SK-N-SH (cell line): ENCODE measurements at regions not wholly inside any gene's neighbourhood (a gene's known extent, or its start where the extent isn't known, plus 50 kb on each side); places are given as distances from the start of the nearest gene placed in this dataset.

Experiments used
- CTCF ChIA-PET: fragments of 300-600, 350-600 bp; formaldehyde crosslinking; extraction: SDS; loops from one replicate; lab custom pipeline; 2021; lab: Yijun Ruan, JAX
- POLR2A ChIA-PET: fragments of 350-600 bp; sonication (Branson Sonifier 250); formaldehyde crosslinking; extraction: SDS; loops from one replicate; lab custom pipeline; 2020; ENCODE audit warnings: antibody characterized with exemption, inconsistent platforms; lab: Yijun Ruan, JAX
- DNase-seq: peaks from one replicate; pipeline ENCODE4 v3.0.0; 2012
- H2AFZ ChIP-seq: fragments of 200-600 bp; sonication (generic); 2 replicates; pipeline ENCODE4 v1.8.1; 2016; ENCODE audit warnings: antibody characterized with exemption, mild to moderate bottlenecking, low read depth
- H3F3A ChIP-seq: fragments of 200-600 bp; sonication (generic); replicated peaks from 2 replicates; pipeline ENCODE3; 2016; ENCODE audit warnings: antibody characterized with exemption, mild to moderate bottlenecking; ENCODE audit not compliant: insufficient read depth
- H3K27ac ChIP-seq, 2 experiments: fragments of 200-500 bp in 1 of 2; fragments of 200-600 bp in 1 of 2; sonication (Bioruptor generic) in 1 of 2; sonication (generic), shearing (Covaris generic) in 1 of 2; 2 replicates each; pipeline versions ENCODE4 v1.5.1 to v1.6.1; 2014 to 2016; ENCODE audit warnings: low read depth in 2 of 2, inconsistent platforms in 1 of 2, low read length in 1 of 2, mild to moderate bottlenecking in 1 of 2, mixed read lengths in 1 of 2
- H3K27me3 ChIP-seq: fragments of 200-600 bp; sonication (generic), shearing (Covaris generic); 2 replicates; pipeline ENCODE4 v1.6.1; 2016; ENCODE audit warnings: mixed run types; ENCODE audit not compliant: insufficient read depth
- H3K36me3 ChIP-seq, 2 experiments: fragments of 200-500 bp in 1 of 2; fragments of 200-600 bp in 1 of 2; sonication (Bioruptor generic) in 1 of 2; sonication (generic) in 1 of 2; replicated peaks in 1 of 2; 2 replicates each; pipeline versions ENCODE3 to v1.5.1; 2014 to 2016; ENCODE audit warnings: low read length in 1 of 2, mild to moderate bottlenecking in 1 of 2; ENCODE audit not compliant: insufficient read depth in 2 of 2, control insufficient read depth in 1 of 2
- H3K4me1 ChIP-seq, 2 experiments: fragments of 200-500 bp in 1 of 2; fragments of 200-600 bp in 1 of 2; sonication (Bioruptor generic) in 1 of 2; sonication (generic), shearing (Covaris generic) in 1 of 2; 2 replicates each; pipeline versions ENCODE4 v1.5.1 to v1.6.1; 2014 to 2016; ENCODE audit warnings: low read depth in 1 of 2, low read length in 1 of 2, mixed run types in 1 of 2; ENCODE audit not compliant: insufficient read depth in 2 of 2, control insufficient read depth in 1 of 2
- H3K4me2 ChIP-seq: fragments of 200-600 bp; sonication (generic), shearing (Covaris generic); 2 replicates; pipeline ENCODE4 v1.6.1; 2017; ENCODE audit warnings: mixed run types
- H3K4me3 ChIP-seq, 2 experiments: fragments of 200-500 bp in 1 of 2; fragments of 200-600 bp in 1 of 2; sonication (Bioruptor generic) in 1 of 2; sonication (generic), shearing (Covaris generic) in 1 of 2; 2 replicates each; pipeline versions ENCODE4 v1.5.1 to v1.8.1; 2014 to 2016; ENCODE audit warnings: low read depth in 2 of 2, inconsistent platforms in 1 of 2, low read length in 1 of 2, mild to moderate bottlenecking in 1 of 2, mixed read lengths in 1 of 2, moderate library complexity in 1 of 2
- H3K79me2 ChIP-seq: fragments of 200-600 bp; sonication (generic); 2 replicates; pipeline ENCODE4 v1.8.1; 2017; ENCODE audit warnings: mild to moderate bottlenecking; ENCODE audit not compliant: insufficient read depth
- H3K9ac ChIP-seq: fragments of 200-600 bp; sonication (generic); 2 replicates; pipeline ENCODE4 v1.6.1; 2017; ENCODE audit warnings: mixed run types
- H3K9me2 ChIP-seq: fragments of 200-600 bp; sonication (generic); 2 replicates; pipeline ENCODE4 v1.6.1; 2017; ENCODE audit warnings: mixed run types
- H3K9me3 ChIP-seq: fragments of 200-600 bp; sonication (generic); 2 replicates; pipeline ENCODE4 v1.6.1; 2017; ENCODE audit warnings: mixed run types, mild to moderate bottlenecking, moderate library complexity
- H4K20me1 ChIP-seq: fragments of 200-600 bp; sonication (generic); 2 replicates; pipeline ENCODE4 v1.6.1; 2017; ENCODE audit warnings: mild to moderate bottlenecking, mixed run types; ENCODE audit not compliant: insufficient read depth
- EP300 ChIP-seq, 2 experiments: IDR thresholded peaks; 2 replicates each; pipeline versions ENCODE4 v1.4.0 to v1.6.1; 2012; ENCODE audit warnings: borderline replicate concordance in 1 of 2, low read depth in 1 of 2, low read length in 1 of 2
- FOSL2 ChIP-seq: IDR thresholded peaks from 2 replicates; pipeline ENCODE4 v1.4.0; 2012; ENCODE audit warnings: low read depth, mild to moderate bottlenecking, moderate library complexity, borderline replicate concordance
- FOXJ3 ChIP-seq: sonication (generic); formaldehyde crosslinking; IDR thresholded peaks from 2 replicates; pipeline ENCODE4 v1.5.1; 2020; ENCODE audit warnings: mild to moderate bottlenecking, missing genetic modification reagents
- FOXM1 ChIP-seq: IDR thresholded peaks from 2 replicates; pipeline ENCODE4 v1.4.0; 2012; ENCODE audit warnings: low read depth, mild to moderate bottlenecking
- GABPA ChIP-seq: IDR thresholded peaks from 2 replicates; pipeline ENCODE4 v1.4.0; 2012; ENCODE audit warnings: low read depth, mild to moderate bottlenecking
- IRF3 ChIP-seq: fragments of 150-350 bp; IDR thresholded peaks from 2 replicates; pipeline ENCODE4 v1.6.1; 2016; ENCODE audit warnings: mild to moderate bottlenecking, low read depth, low read length
- NRF1 ChIP-seq: IDR thresholded peaks from 2 replicates; pipeline ENCODE4 v1.6.1; 2012; ENCODE audit warnings: low read depth, mild to moderate bottlenecking, low read length
- PBX3 ChIP-seq: IDR thresholded peaks from 2 replicates; pipeline ENCODE4; 2012
- RAD21 ChIP-seq: IDR thresholded peaks from 2 replicates; pipeline ENCODE4 v1.6.1; 2012; ENCODE audit warnings: mild to moderate bottlenecking, low read length
- REST ChIP-seq: IDR thresholded peaks from 2 replicates; pipeline ENCODE4 v1.6.1; 2012; ENCODE audit warnings: mild to moderate bottlenecking, low read depth, low read length, moderate library complexity
- RXRA ChIP-seq: IDR thresholded peaks from 2 replicates; pipeline ENCODE4 v1.4.0; 2012; ENCODE audit warnings: low read depth, mild to moderate bottlenecking, borderline replicate concordance
- TAF1 ChIP-seq: IDR thresholded peaks from 2 replicates; pipeline ENCODE4 v1.6.1; 2012; ENCODE audit warnings: low read depth, mild to moderate bottlenecking, low read length, moderate library complexity, borderline replicate concordance
- YY1 ChIP-seq: IDR thresholded peaks from 2 replicates; pipeline ENCODE4 v1.4.0; 2012; ENCODE audit warnings: low read depth, mild to moderate bottlenecking
- WGBS: methylation state at CpG from one replicate; pipeline ENCODE4 v1.1.6; 2017; ENCODE audit warnings: low lambda C conversion rate; 5-methylcytosine and 5-hydroxymethylcytosine counted together

- no peaks in the 10 kb centered on the region for H3K79me2 ChIP-seq
- H3K4me3 ChIP-seq, result no peak overlapping the region
- H3F3A ChIP-seq, result no peaks in the 10 kb centered on the region
- POLR2A ChIA-PET, result no interaction called here
- no peaks in the 10 kb centered on the region for H4K20me1 ChIP-seq
- H3K9ac ChIP-seq, result no peak overlapping the region
- H3K9me2 ChIP-seq, result no peaks in the 10 kb centered on the region
- CTCF ChIA-PET, result no interaction called here
- no peaks in the 10 kb centered on the region for H3K9me3 ChIP-seq
- H3K27ac ChIP-seq, result no peak overlapping the region
- no peak overlapping the region for H2AFZ ChIP-seq
- TF ChIP-seq EP300 (IDR thresholded peaks at IDR 0.05; ENCODE audit: borderline replicate concordance in 1 of 2, low read depth in 1 of 2, low read length in 1 of 2), result 0 out of 4 replicates have a peak, but pooled peaks of 1 of the 2 experiments have one; percentile 41
- no peak for TF ChIP-seq IRF3
- DNase-seq, result peak; percentile 36
- peaks cover 0 to 3% of the 10 kb centered on the region in 2 experiments for H3K36me3 ChIP-seq
- H3K27me3 ChIP-seq, result no peaks in the 10 kb centered on the region
- H3K4me1 ChIP-seq, result peaks cover 6 to 7% of the 10 kb centered on the region in 2 experiments; a peak in 2 of 4 replicates
- WGBS, result 81% methylated on average over 3 of the region's 3 CpGs
- no peak overlapping the region for H3K4me2 ChIP-seq
Observed at GRCh38 chr12:116411977-116412376, 134.5 kb upstream of the MED13L start.

GRCh38 chr12:116414891-116415290, 137.4 kb upstream of the MED13L start:
- Histone ChIP-seq H4K20me1 (no peaks in the 10 kb centered on the region), H3K9me2 (no peaks in the 10 kb centered on the region), H3K4me1 (peaks cover 6 to 7% of the 10 kb centered on the region in 2 experiments; a peak in 1 of 4 replicates), H3K27me3 (no peaks in the 10 kb centered on the region), H3F3A (no peaks in the 10 kb centered on the region), H3K36me3 (no peaks in the 10 kb centered on the region), H3K4me3 (no peak overlapping the region), H3K27ac (no peak overlapping the region), H3K9me3 (no peaks in the 10 kb centered on the region), H3K79me2 (no peaks in the 10 kb centered on the region), H3K9ac (no peak overlapping the region), H2AFZ (no peak overlapping the region), H3K4me2 (no peak overlapping the region)
- POLR2A ChIA-PET, result interaction anchor here (0.7 kb wide), 1 partner anchor 103 kb away, joined by 3 read pairs; no protein-coding TSS in a partner anchor
- CTCF ChIA-PET, result no interaction called here
- TF ChIP-seq EP300 (IDR thresholded peaks at IDR 0.05; ENCODE audit: borderline replicate concordance in 1 of 2, low read depth in 1 of 2, low read length in 1 of 2), result no peak
- no peak for TF ChIP-seq RXRA
- TF ChIP-seq IRF3, result no peak
- TF ChIP-seq YY1, result no peak
- TF ChIP-seq RAD21, result no peak
- TF ChIP-seq GABPA, result no peak
- TF ChIP-seq FOXM1, result no peak
- TF ChIP-seq REST, result no peak
- TF ChIP-seq NRF1, result no peak
- no peak for TF ChIP-seq PBX3
- TF ChIP-seq TAF1, result no peak
- no peak for TF ChIP-seq FOSL2
- no peak for TF ChIP-seq FOXJ3 (CRISPR knock-in tag)
- 91% methylated on average over 12 of the region's 12 CpGs for WGBS
- no peak for DNase-seq
